Loucy (cell line): ENCODE measurements at regions not wholly inside any gene's neighbourhood (a gene's known extent, or its start where the extent isn't known, plus 50 kb on each side); places are given as distances from the start of the nearest gene placed in this dataset.

Experiments
- CTCF ChIP-seq: fragments of 200-600 bp; sonication (generic); conservative IDR thresholded peaks from 2 replicates; pipeline ENCODE4 v1.5.1; 2014; ENCODE audit warnings: mild to moderate bottlenecking, antibody characterized with exemption, low read length
- EZH2phosphoT487 ChIP-seq: fragments of 200-600 bp; IDR thresholded peaks from 2 replicates; pipeline ENCODE4 v1.6.1; 2018; ENCODE audit warnings: antibody characterized with exemption, mild to moderate bottlenecking, moderate library complexity, borderline replicate concordance

DNA sequence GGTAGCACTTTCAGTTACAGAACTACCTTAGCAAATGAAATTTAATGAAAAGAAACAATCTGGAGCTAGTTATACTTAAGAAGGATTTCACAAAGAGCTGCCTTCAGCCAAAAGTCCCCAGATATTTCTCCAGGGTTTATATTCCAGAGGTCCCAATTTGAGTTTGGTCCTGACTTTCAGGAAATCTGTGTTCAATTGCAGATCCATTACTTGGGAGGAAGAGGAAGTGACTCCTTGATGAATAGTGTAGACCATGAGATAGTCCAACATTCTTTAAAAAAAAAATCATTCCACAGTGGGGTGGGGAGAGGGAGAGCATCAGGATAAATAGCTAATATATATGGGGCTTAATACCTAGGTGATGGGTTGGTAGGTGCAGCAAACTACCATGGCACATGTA, 117.6 kb upstream of the ARHGAP20 start:
- no peak for TF ChIP-seq CTCF
- no peak for TF ChIP-seq EZH2phosphoT487
